IPS-18a (cell line): ENCODE measurements at regions not wholly inside any gene's neighbourhood (a gene's known extent, or its start where the extent isn't known, plus 50 kb on each side); places are given as distances from the start of the nearest gene placed in this dataset.

Source experiments
- H3K27ac ChIP-seq: one replicate; pipeline ENCODE4 v1.5.1; 2013; ENCODE audit warnings: low read length
- H3K27me3 ChIP-seq: one replicate; pipeline ENCODE4 v1.6.1; 2013; ENCODE audit warnings: mild to moderate bottlenecking, low read length; ENCODE audit not compliant: control insufficient read depth, insufficient read depth
- H3K36me3 ChIP-seq: one replicate; pipeline ENCODE4 v1.6.1; 2013; ENCODE audit warnings: low read depth, low read length; ENCODE audit not compliant: control insufficient read depth
- H3K4me1 ChIP-seq: one replicate; pipeline ENCODE4 v1.6.1; 2013; ENCODE audit warnings: low read depth, low read length; ENCODE audit not compliant: control insufficient read depth
- H3K4me3 ChIP-seq: one replicate; pipeline ENCODE4 v1.5.1; 2013; ENCODE audit warnings: low read length
- H3K9ac ChIP-seq: one replicate; pipeline ENCODE4 v1.6.1; 2013; ENCODE audit warnings: mild to moderate bottlenecking, low read length, moderate library complexity
- H3K9me3 ChIP-seq: one replicate; pipeline ENCODE4 v1.6.1; 2013; ENCODE audit warnings: low read depth, low read length; ENCODE audit not compliant: control insufficient read depth

DNA sequence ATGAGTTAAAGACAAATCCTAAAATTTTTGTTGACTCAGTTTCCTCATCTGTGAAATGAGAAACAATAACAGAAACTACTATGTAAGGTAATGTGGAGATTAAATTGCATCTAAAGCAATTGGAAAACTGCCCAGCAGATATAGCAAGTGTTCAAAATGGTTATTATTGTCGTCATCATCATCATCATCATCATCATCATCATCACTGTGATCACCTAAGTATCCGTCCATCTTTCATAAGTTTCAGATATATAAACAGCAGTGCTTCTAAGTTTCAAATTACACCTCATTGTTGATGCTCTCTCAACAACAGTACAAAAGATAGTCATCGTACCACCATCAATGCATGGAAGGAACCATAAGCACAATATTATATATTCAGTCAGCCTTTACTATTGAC, 379.9 kb downstream of the PDGFC start:
- Histone ChIP-seq H3K4me3 (no peak overlapping the region), H3K9me3 (no peaks in the 10 kb centered on the region), H3K9ac (no peak overlapping the region), H3K4me1 (no peaks in the 10 kb centered on the region), H3K27me3 (no peaks in the 10 kb centered on the region), H3K27ac (no peak overlapping the region), H3K36me3 (no peaks in the 10 kb centered on the region)

- Histone ChIP-seq H3K27me3 (no peaks in the 10 kb centered on the region), H3K36me3 (no peaks in the 10 kb centered on the region), H3K4me3 (no peak overlapping the region), H3K27ac (no peak overlapping the region), H3K4me1 (no peaks in the 10 kb centered on the region), H3K9ac (no peak overlapping the region), H3K9me3 (no peaks in the 10 kb centered on the region)
Measured at GRCh38 chr4:156584100-156584499, 387.5 kb downstream of the PDGFC start.

- Histone ChIP-seq H3K9ac (no peak overlapping the region), H3K36me3 (no peaks in the 10 kb centered on the region), H3K4me1 (no peaks in the 10 kb centered on the region), H3K27me3 (no peaks in the 10 kb centered on the region), H3K4me3 (no peak overlapping the region), H3K9me3 (no peaks in the 10 kb centered on the region), H3K27ac (no peak overlapping the region)
Measured at GRCh38 chr4:156583265-156583664, 388.3 kb downstream of the PDGFC start.

GRCh38 chr4:156581282-156582063, 390.1 kb downstream of the PDGFC start:
- no peaks in the 10 kb centered on the region for H3K27me3 ChIP-seq
- no peak overlapping the region for H3K9ac ChIP-seq
- no peaks in the 10 kb centered on the region for H3K4me1 ChIP-seq
- H3K27ac ChIP-seq, result no peak overlapping the region
- H3K4me3 ChIP-seq, result no peak overlapping the region
- no peaks in the 10 kb centered on the region for H3K9me3 ChIP-seq
- H3K36me3 ChIP-seq, result no peaks in the 10 kb centered on the region

DNA sequence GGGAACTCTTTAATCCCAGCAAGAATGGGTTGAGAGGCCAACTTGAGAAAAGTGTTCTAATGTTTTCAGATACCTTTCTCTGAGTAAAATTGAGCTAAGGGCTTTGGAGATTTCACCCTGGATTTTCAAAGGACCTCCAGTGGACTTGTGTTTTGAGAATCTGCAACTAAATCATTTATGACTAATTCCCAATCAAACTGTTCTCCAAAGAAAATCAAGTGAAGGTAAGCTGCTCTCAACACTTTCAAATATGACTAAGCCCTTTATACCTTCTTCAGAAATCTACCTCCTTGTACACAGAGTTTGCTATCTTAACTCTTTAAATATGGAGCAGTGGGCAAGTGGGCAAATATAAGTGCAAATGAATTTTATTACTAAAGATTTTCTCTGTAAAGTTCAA, 392.9 kb downstream of the PDGFC start:
- Histone ChIP-seq H3K4me3 (no peak overlapping the region), H3K27ac (no peak overlapping the region), H3K9me3 (no peaks in the 10 kb centered on the region), H3K36me3 (no peaks in the 10 kb centered on the region), H3K9ac (no peak overlapping the region), H3K27me3 (no peaks in the 10 kb centered on the region), H3K4me1 (no peaks in the 10 kb centered on the region)

GRCh38 chr4:156578005-156578404, 393.6 kb downstream of the PDGFC start:
- H3K4me1 ChIP-seq, result no peaks in the 10 kb centered on the region
- no peak overlapping the region for H3K4me3 ChIP-seq
- H3K9ac ChIP-seq, result no peak overlapping the region
- no peaks in the 10 kb centered on the region for H3K9me3 ChIP-seq
- no peaks in the 10 kb centered on the region for H3K36me3 ChIP-seq
- H3K27me3 ChIP-seq, result no peaks in the 10 kb centered on the region
- H3K27ac ChIP-seq, result no peak overlapping the region

- Histone ChIP-seq H3K4me3 (no peak overlapping the region), H3K9ac (no peak overlapping the region), H3K9me3 (no peaks in the 10 kb centered on the region), H3K27ac (no peak overlapping the region), H3K27me3 (no peaks in the 10 kb centered on the region), H3K36me3 (no peaks in the 10 kb centered on the region), H3K4me1 (no peaks in the 10 kb centered on the region)
Measured at GRCh38 chr4:156576946-156577345, 394.7 kb downstream of the PDGFC start.

GRCh38 chr4:156575430-156576073, 396.0 kb downstream of the PDGFC start:
- Histone ChIP-seq H3K27me3 (no peaks in the 10 kb centered on the region), H3K9ac (no peak overlapping the region), H3K36me3 (no peaks in the 10 kb centered on the region), H3K9me3 (no peaks in the 10 kb centered on the region), H3K4me1 (no peaks in the 10 kb centered on the region), H3K4me3 (no peak overlapping the region), H3K27ac (no peak overlapping the region)

DNA sequence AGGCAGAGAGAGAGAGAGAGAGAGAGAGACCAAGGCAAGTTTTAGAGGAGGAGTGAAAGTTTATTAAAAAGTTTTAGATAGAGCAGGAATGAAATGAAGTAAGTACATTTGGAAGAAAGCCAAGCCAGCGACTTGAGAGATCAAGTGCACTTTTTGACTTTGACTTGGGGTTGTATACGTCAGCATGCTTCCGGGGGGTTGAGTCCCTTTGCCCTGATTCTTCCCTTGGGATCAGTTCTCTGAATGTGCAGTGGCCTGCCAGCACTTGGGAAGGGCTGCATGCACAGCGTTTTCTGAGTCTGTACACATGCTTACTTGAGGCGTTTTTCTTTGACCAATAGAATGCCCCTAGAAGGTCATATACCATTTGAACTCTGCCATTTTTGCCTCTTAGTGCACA, 400.5 kb downstream of the PDGFC start:
- Histone ChIP-seq H3K9ac (no peak overlapping the region), H3K9me3 (no peaks in the 10 kb centered on the region), H3K4me1 (no peaks in the 10 kb centered on the region), H3K27me3 (no peaks in the 10 kb centered on the region), H3K27ac (no peak overlapping the region), H3K36me3 (no peaks in the 10 kb centered on the region), H3K4me3 (no peak overlapping the region)

DNA sequence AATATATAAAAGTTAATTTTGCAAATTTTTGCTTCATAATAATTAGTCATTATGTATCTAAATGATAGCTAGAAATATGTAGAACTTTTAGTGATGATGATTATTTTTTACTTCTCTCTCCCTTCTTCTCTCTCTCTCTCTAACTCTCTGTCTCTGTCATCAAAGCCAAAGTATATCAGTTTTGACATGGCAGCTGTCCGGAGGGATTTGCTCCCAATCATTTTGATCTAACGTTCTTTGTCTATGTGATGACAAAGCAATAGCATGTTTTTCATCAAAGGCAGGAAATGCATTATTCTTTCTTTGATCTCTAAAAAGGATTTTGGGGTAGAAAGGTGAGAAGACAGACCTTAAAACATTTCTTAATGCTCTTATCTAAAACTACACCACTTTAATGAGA, 402.1 kb downstream of the PDGFC start:
- no peaks in the 10 kb centered on the region for H3K36me3 ChIP-seq
- no peaks in the 10 kb centered on the region for H3K27me3 ChIP-seq
- no peaks in the 10 kb centered on the region for H3K4me1 ChIP-seq
- H3K9ac ChIP-seq, result no peak overlapping the region
- H3K4me3 ChIP-seq, result no peak overlapping the region
- H3K9me3 ChIP-seq, result no peaks in the 10 kb centered on the region
- H3K27ac ChIP-seq, result no peak overlapping the region

DNA sequence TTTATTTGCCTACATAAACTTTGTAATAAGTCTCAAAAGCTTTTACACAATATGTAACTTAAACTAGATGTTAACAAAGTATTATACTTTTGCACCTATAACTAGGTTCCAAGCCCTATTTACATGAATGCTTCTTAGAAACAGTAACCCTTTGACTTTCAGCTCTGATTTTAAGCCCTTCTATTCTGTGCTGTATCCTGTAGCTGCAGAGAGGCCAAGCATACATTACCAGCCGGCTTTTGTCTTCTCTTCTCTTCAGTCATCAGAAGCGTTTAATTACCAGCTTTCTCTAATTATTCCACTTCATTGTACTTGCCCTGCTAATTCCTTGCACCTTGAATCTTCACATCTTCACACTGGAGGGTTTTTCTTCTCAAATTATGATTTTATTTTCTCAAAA, 403.1 kb downstream of the PDGFC start:
- no peak overlapping the region for H3K4me3 ChIP-seq
- no peaks in the 10 kb centered on the region for H3K36me3 ChIP-seq
- no peak overlapping the region for H3K27ac ChIP-seq
- H3K27me3 ChIP-seq, result no peaks in the 10 kb centered on the region
- H3K9ac ChIP-seq, result no peak overlapping the region
- H3K4me1 ChIP-seq, result no peaks in the 10 kb centered on the region
- H3K9me3 ChIP-seq, result no peaks in the 10 kb centered on the region

- Histone ChIP-seq H3K9ac (no peak overlapping the region), H3K4me3 (no peak overlapping the region), H3K9me3 (no peaks in the 10 kb centered on the region), H3K27me3 (no peaks in the 10 kb centered on the region), H3K27ac (no peak overlapping the region), H3K36me3 (no peaks in the 10 kb centered on the region), H3K4me1 (no peaks in the 10 kb centered on the region)
Measured at GRCh38 chr4:156568041-156568440, 403.6 kb downstream of the PDGFC start.
